HepG2 (cell line): ENCODE measurements at regions not wholly inside any gene's neighbourhood (a gene's known extent, or its start where the extent isn't known, plus 50 kb on each side); places are given as distances from the start of the nearest gene placed in this dataset.

Experiments used
- ATM ChIP-seq: fragments of 450-650 bp; IDR thresholded peaks from 2 replicates; pipeline ENCODE4 v1.7.1; 2017; ENCODE audit warnings: mild to moderate bottlenecking, borderline replicate concordance
- CREB1 ChIP-seq, 2 experiments: fragments of 450-650 bp in 1 of 2; IDR thresholded peaks; 2 replicates each; pipeline ENCODE4 v1.6.1; 2016 to 2017; ENCODE audit warnings: control low read depth in 1 of 2, mild to moderate bottlenecking in 1 of 2, missing compliant biosample characterization in 1 of 2, missing genetic modification characterization in 1 of 2
- GATA4 ChIP-seq: sonication (generic); IDR thresholded peaks from 2 replicates; pipeline ENCODE4 v1.6.1; 2016; ENCODE audit warnings: antibody characterized with exemption, low read depth, borderline replicate concordance
- KDM4B ChIP-seq: sonication (generic); formaldehyde crosslinking; IDR thresholded peaks from 2 replicates; pipeline ENCODE4 v1.4.0; 2020; ENCODE audit warnings: missing genetic modification reagents
- ZFP36 ChIP-seq: fragments of 150-350 bp; IDR thresholded peaks from 2 replicates; pipeline ENCODE4 v1.6.1; 2018; ENCODE audit warnings: borderline replicate concordance, low read length, low read depth; ENCODE audit not compliant: partially characterized antibody
- ZSCAN20 ChIP-seq: sonication (generic); formaldehyde crosslinking; IDR thresholded peaks from 2 replicates; pipeline ENCODE4 v1.4.0; 2020; ENCODE audit warnings: missing genetic modification reagents, mild to moderate bottlenecking, borderline replicate concordance
- TF ChIP-seq, protein P1 (sequence below): sonication (generic); formaldehyde crosslinking; IDR thresholded peaks from 2 replicates; pipeline ENCODE4 v1.4.0; 2020; ENCODE audit warnings: missing genetic modification reagents
- TF ChIP-seq, protein P2 (sequence below): IDR thresholded peaks from 2 replicates; pipeline ENCODE4 v1.4.0; 2020; ENCODE audit warnings: mild to moderate bottlenecking, missing genetic modification reagents
- TF ChIP-seq, protein P3 (sequence below), 2 experiments: fragments of 450-650 bp in 1 of 2; sonication (generic) in 1 of 2; formaldehyde crosslinking in 1 of 2; IDR thresholded peaks; 2 replicates each; pipeline versions ENCODE4 v1.6.1 to v1.8.0; 2016 to 2022; ENCODE audit warnings: antibody characterized with exemption in 1 of 2, mild to moderate bottlenecking in 1 of 2, missing genetic modification reagents in 1 of 2
- TF ChIP-seq, protein P4 (sequence below): sonication (generic); formaldehyde crosslinking; IDR thresholded peaks from 2 replicates; pipeline ENCODE4 v1.5.1; 2020; ENCODE audit warnings: mild to moderate bottlenecking, moderate library complexity, missing genetic modification reagents

DNA sequence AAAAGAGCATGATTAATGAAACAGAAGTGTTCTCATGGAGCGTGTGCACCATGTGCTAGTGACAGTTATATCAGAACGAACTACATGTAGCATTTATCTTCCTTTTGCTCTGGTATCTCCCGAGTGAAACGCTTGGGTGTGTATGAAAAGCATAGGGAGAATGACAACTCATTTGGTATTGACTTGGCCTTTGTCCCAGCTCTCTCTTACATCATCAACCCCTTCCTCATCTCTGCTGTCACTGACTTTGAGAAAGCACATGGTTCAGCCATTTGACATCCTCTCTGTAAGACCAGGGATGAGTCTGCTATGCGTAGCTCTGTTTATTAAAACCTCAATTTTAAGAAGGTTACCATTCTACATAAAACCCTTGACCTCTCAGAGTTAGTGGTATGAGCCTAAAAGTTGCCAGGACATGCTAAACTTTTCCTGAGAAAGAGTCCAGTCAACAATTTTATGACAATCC, 201.0 kb downstream of the NRIP1 start (continued):
- TF ChIP-seq, protein P1, sequence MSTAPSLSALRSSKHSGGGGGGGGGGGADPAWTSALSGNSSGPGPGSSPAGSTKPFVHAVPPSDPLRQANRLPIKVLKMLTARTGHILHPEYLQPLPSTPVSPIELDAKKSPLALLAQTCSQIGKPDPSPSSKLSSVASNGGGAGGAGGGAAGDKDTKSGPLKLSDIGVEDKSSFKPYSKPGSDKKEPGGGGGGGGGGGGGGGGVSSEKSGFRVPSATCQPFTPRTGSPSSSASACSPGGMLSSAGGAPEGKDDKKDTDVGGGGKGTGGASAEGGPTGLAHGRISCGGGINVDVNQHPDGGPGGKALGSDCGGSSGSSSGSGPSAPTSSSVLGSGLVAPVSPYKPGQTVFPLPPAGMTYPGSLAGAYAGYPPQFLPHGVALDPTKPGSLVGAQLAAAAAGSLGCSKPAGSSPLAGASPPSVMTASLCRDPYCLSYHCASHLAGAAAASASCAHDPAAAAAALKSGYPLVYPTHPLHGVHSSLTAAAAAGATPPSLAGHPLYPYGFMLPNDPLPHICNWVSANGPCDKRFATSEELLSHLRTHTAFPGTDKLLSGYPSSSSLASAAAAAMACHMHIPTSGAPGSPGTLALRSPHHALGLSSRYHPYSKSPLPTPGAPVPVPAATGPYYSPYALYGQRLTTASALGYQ (CRISPR knock-in tag) = peak; percentile 52; the same call in 1 of the 2 replicates
- TF ChIP-seq ZSCAN20 (0 out of 2 replicates have a peak, but pooled peaks have one; percentile 72), GATA4 (no peak), ZFP36 (no peak), ATM (no peak), KDM4B (CRISPR knock-in tag) (no peak), CREB1 (IDR thresholded peaks at IDR 0.05) (peak; percentile 52), CREB1 (CRISPR knock-in tag; IDR thresholded peaks at IDR 0.05) (peak; percentile 43; the same call in 1 of the 2 replicates)
- TF ChIP-seq, protein P2, sequence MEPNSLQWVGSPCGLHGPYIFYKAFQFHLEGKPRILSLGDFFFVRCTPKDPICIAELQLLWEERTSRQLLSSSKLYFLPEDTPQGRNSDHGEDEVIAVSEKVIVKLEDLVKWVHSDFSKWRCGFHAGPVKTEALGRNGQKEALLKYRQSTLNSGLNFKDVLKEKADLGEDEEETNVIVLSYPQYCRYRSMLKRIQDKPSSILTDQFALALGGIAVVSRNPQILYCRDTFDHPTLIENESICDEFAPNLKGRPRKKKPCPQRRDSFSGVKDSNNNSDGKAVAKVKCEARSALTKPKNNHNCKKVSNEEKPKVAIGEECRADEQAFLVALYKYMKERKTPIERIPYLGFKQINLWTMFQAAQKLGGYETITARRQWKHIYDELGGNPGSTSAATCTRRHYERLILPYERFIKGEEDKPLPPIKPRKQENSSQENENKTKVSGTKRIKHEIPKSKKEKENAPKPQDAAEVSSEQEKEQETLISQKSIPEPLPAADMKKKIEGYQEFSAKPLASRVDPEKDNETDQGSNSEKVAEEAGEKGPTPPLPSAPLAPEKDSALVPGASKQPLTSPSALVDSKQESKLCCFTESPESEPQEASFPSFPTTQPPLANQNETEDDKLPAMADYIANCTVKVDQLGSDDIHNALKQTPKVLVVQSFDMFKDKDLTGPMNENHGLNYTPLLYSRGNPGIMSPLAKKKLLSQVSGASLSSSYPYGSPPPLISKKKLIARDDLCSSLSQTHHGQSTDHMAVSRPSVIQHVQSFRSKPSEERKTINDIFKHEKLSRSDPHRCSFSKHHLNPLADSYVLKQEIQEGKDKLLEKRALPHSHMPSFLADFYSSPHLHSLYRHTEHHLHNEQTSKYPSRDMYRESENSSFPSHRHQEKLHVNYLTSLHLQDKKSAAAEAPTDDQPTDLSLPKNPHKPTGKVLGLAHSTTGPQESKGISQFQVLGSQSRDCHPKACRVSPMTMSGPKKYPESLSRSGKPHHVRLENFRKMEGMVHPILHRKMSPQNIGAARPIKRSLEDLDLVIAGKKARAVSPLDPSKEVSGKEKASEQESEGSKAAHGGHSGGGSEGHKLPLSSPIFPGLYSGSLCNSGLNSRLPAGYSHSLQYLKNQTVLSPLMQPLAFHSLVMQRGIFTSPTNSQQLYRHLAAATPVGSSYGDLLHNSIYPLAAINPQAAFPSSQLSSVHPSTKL (CRISPR knock-in tag) = peak; percentile 75
- TF ChIP-seq, protein P3, sequence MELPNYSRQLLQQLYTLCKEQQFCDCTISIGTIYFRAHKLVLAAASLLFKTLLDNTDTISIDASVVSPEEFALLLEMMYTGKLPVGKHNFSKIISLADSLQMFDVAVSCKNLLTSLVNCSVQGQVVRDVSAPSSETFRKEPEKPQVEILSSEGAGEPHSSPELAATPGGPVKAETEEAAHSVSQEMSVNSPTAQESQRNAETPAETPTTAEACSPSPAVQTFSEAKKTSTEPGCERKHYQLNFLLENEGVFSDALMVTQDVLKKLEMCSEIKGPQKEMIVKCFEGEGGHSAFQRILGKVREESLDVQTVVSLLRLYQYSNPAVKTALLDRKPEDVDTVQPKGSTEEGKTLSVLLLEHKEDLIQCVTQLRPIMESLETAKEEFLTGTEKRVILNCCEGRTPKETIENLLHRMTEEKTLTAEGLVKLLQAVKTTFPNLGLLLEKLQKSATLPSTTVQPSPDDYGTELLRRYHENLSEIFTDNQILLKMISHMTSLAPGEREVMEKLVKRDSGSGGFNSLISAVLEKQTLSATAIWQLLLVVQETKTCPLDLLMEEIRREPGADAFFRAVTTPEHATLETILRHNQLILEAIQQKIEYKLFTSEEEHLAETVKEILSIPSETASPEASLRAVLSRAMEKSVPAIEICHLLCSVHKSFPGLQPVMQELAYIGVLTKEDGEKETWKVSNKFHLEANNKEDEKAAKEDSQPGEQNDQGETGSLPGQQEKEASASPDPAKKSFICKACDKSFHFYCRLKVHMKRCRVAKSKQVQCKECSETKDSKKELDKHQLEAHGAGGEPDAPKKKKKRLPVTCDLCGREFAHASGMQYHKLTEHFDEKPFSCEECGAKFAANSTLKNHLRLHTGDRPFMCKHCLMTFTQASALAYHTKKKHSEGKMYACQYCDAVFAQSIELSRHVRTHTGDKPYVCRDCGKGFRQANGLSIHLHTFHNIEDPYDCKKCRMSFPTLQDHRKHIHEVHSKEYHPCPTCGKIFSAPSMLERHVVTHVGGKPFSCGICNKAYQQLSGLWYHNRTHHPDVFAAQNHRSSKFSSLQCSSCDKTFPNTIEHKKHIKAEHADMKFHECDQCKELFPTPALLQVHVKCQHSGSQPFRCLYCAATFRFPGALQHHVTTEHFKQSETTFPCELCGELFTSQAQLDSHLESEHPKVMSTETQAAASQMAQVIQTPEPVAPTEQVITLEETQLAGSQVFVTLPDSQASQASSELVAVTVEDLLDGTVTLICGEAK (IDR thresholded peaks at IDR 0.05) = no peak
- TF ChIP-seq, protein P3 (CRISPR knock-in tag; IDR thresholded peaks at IDR 0.05) = no peak; the same call in 1 of the 2 replicates
- TF ChIP-seq, protein P4, sequence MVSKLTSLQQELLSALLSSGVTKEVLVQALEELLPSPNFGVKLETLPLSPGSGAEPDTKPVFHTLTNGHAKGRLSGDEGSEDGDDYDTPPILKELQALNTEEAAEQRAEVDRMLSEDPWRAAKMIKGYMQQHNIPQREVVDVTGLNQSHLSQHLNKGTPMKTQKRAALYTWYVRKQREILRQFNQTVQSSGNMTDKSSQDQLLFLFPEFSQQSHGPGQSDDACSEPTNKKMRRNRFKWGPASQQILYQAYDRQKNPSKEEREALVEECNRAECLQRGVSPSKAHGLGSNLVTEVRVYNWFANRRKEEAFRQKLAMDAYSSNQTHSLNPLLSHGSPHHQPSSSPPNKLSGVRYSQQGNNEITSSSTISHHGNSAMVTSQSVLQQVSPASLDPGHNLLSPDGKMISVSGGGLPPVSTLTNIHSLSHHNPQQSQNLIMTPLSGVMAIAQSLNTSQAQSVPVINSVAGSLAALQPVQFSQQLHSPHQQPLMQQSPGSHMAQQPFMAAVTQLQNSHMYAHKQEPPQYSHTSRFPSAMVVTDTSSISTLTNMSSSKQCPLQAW (CRISPR knock-in tag) = peak; percentile 70; the same call in 1 of the 2 replicates
